ENCODE measurements at regions not wholly inside any gene's neighbourhood (a gene's known extent, or its start where the extent isn't known, plus 50 kb on each side); places are given as distances from the start of the nearest gene placed in this dataset.

GRCh38 chr20:60121903-60122302 is 163.7 kb downstream of the CDH26 start:
- no peak for TF ChIP-seq CTCF (IDR thresholded peaks at IDR 0.05)
- no peaks in the 10 kb centered on the region for H3K36me3 ChIP-seq (ENCODE audit: low read depth)
- intact Hi-C loops (cut with DNase I, micrococcal nuclease) = no loop called here
- H3K4me1 ChIP-seq (ENCODE audit: low read depth) = no peaks in the 10 kb centered on the region
- no peaks in the 10 kb centered on the region for H3K9me3 ChIP-seq
- no peak for ATAC-seq
- no peak for DNase-seq
- H3K4me3 ChIP-seq = no peak overlapping the region

GRCh38 chr20:60122671-60123070 is 164.4 kb downstream of the CDH26 start:
- ATAC-seq (no peak), DNase-seq (no peak)
- H3K4me1 ChIP-seq (ENCODE audit: low read depth) = no peaks in the 10 kb centered on the region
- H3K9me3 ChIP-seq = no peaks in the 10 kb centered on the region
- intact Hi-C loops (cut with DNase I, micrococcal nuclease) = no loop called here
- no peaks in the 10 kb centered on the region for H3K36me3 ChIP-seq (ENCODE audit: low read depth)
- no peak overlapping the region for H3K4me3 ChIP-seq
- no peak for TF ChIP-seq CTCF (IDR thresholded peaks at IDR 0.05)

- Histone ChIP-seq H3K9me3 (no peaks in the 10 kb centered on the region), H3K36me3 (ENCODE audit: low read depth) (no peaks in the 10 kb centered on the region), H3K4me3 (no peak overlapping the region), H3K4me1 (ENCODE audit: low read depth) (no peaks in the 10 kb centered on the region)
- no peak for TF ChIP-seq CTCF (IDR thresholded peaks at IDR 0.05)
- DNase-seq (no peak), ATAC-seq (no peak)
- intact Hi-C loops (cut with DNase I, micrococcal nuclease) = no loop called here
Measured at GRCh38 chr20:60123096-60123495, 164.9 kb downstream of the CDH26 start.

- no peak for ATAC-seq
- no peak for TF ChIP-seq CTCF (IDR thresholded peaks at IDR 0.05)
- Histone ChIP-seq H3K36me3 (ENCODE audit: low read depth) (no peaks in the 10 kb centered on the region), H3K4me3 (no peak overlapping the region), H3K9me3 (no peaks in the 10 kb centered on the region), H3K4me1 (ENCODE audit: low read depth) (no peaks in the 10 kb centered on the region)
- intact Hi-C loops (cut with DNase I, micrococcal nuclease) = no loop called here
- DNase-seq = no peak
Measured at GRCh38 chr20:60123652-60124051, 165.4 kb downstream of the CDH26 start.

- no peaks in the 10 kb centered on the region for H3K9me3 ChIP-seq
- no peak overlapping the region for H3K4me3 ChIP-seq
- DNase-seq (no peak), ATAC-seq (no peak)
- no peak for TF ChIP-seq CTCF (IDR thresholded peaks at IDR 0.05)
- no peaks in the 10 kb centered on the region for H3K36me3 ChIP-seq (ENCODE audit: low read depth)
- intact Hi-C loops (cut with DNase I, micrococcal nuclease) = no loop called here
- H3K4me1 ChIP-seq (ENCODE audit: low read depth) = no peaks in the 10 kb centered on the region
Measured at GRCh38 chr20:60124776-60125381, 166.7 kb downstream of the CDH26 start.

- intact Hi-C loops (cut with DNase I, micrococcal nuclease) = no loop called here
- TF ChIP-seq CTCF (IDR thresholded peaks at IDR 0.05) = no peak
- Histone ChIP-seq H3K9me3 (no peaks in the 10 kb centered on the region), H3K36me3 (ENCODE audit: low read depth) (no peaks in the 10 kb centered on the region), H3K4me1 (ENCODE audit: low read depth) (no peaks in the 10 kb centered on the region), H3K4me3 (no peak overlapping the region)
- no peak for DNase-seq
- no peak for ATAC-seq
Measured at GRCh38 chr20:60125513-60125912, 167.3 kb downstream of the CDH26 start.
